NOMO-1 treated with dmso at 0.1 percent for 144 hours (cell line): ENCODE measurements at regions not wholly inside any gene's neighbourhood (a gene's known extent, or its start where the extent isn't known, plus 50 kb on each side); places are given as distances from the start of the nearest gene placed in this dataset.

Experiments used
- DNase-seq: peaks from one replicate; lab custom pipeline; 2025; ENCODE audit not compliant: unreplicated experiment; lab: John Stamatoyannopoulos, UW

DNA sequence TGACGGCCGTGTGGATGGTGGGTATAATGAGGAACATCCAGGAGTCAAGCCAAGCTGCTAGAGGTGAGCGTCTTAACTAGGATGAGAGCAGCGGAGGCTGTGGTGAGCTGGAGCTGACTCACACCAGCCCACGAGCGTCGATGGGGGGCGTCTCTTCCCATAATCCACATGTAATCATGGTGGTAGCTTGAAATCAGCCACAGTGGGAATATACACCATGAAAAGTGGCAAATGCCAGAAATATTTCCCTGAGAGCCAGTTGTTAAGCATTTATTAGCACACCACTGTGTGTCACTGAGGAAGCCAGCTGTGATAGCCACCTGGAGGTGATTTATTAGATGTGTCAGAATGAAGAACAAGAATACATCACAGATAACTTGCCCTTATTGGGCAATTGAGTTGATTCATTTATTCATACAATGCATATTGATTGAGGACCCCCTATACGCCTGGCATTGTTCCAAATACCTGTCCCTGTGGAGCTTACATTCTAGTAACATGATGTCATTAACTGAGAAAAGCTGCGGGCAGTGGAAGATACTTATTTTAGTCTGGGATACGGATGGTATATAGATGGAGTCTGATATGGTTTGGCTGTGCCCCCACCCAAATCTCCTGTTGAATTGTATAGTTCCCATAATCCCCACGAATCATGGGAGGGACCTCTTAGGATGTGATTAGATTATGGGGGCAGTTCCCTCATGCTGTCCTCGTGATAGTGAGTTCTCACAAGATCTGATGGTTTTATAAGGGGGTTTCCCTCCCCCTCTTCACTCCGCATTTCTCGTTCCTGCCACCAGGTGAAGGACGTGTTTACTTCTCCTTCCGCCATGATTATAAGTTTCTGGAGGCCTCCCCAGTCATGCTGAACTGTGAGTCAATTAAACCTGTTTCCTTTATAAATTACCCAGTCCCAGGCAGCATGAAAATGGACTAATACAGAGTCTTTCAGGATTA, 473.4 kb downstream of the METTL15 start:
- no peak for DNase-seq

DNA sequence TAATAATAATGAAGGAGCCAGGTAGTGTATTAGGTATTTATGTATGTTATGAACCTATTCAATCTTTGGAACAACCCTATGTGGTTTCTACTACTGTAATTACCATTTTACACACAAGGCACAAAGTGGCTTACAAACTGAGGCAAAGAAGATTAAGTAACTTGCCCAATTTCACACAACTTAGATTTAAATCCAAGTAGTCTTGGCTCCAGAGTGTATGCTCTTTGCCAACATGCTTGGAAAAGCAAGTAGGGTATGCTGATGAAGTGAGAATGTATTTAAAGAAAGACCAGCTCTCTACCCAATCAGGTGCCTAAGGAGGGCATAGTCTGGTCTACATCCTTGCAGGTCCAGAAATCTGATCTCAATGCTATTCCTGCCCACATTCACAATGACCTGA, 463.2 kb downstream of the METTL15 start:
- DNase-seq: no peak

DNA sequence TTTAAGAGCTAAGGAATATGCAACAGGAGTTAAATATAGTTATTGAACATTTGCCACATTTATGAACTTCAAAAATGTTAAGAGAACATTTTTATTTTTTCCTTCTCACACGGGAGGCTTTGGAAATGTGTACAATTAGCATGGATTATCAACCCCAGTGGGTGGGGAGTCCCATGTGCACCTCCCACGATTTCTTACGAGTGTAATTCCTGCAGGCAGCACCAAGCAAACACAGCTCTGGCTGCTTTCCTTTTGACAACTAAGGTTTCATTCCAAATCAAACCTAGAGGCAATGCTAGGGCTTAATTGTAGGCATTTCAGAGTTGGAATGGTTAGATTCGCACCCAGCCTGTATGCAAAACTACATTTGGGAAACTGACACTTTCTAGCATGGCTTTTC, 460.9 kb downstream of the METTL15 start:
- no peak for DNase-seq

DNA sequence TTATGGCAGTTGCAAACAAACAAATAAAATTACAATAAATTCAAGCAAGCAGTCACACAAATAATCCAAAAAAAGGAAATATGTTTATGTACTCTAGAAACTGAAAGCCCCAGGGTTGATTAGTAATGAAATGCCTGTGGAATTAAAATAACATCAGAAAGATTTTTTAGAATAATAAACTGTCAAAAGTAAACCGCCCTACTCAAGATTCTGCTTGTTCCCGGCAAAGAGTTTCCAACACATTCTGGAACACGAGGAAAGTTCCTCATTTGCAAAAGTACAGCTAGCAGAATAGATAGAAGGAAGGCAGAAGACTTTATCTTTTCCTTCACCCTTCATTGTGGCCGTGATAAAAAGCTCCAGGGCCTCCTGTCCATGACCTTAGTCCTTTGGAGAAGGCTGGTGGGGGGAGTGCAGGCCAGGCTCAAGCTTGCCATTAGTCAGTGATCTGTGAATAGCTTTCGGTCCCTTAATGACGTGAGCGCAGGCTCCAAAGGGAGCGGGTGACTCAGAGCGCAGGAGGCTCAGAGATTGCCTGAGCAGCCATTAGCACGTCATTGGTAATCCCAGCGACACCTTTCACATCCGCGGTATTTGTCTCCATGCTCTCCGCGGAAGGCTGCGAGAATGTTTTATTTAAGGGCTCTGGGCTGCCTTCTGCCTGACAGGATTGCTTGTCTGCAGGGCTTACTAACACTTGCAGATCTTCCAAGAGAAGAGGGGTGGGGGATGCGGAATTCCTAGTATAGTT, 458.3 kb downstream of the METTL15 start:
- DNase-seq: no peak

- no peak for DNase-seq
Measured at GRCh38 chr11:28559492-28559891, 451.3 kb downstream of the METTL15 start.

- DNase-seq: no peak
Measured at GRCh38 chr11:28547321-28547741, 439.1 kb downstream of the METTL15 start.

GRCh38 chr11:28545536-28545935, 437.3 kb downstream of the METTL15 start:
- DNase-seq: no peak

DNA sequence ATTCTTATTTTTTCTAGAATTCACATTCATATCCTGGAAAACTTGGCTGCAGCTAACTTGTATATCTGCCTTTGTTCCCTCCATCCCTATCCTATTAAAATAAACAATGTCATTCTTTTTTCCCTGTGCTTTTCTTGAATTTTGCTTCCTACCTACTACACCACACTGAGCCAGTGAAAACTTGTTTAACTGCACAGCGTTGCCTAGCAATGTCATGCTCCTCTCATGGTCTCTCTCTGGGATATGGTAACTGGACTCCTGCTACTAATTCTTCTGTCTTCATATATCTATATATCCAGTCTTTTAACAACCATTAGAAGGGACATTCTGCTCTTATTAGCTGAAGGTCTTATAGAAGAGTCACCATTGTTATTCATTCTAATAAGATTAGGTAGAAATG, 434.4 kb downstream of the METTL15 start:
- no peak for DNase-seq

DNA sequence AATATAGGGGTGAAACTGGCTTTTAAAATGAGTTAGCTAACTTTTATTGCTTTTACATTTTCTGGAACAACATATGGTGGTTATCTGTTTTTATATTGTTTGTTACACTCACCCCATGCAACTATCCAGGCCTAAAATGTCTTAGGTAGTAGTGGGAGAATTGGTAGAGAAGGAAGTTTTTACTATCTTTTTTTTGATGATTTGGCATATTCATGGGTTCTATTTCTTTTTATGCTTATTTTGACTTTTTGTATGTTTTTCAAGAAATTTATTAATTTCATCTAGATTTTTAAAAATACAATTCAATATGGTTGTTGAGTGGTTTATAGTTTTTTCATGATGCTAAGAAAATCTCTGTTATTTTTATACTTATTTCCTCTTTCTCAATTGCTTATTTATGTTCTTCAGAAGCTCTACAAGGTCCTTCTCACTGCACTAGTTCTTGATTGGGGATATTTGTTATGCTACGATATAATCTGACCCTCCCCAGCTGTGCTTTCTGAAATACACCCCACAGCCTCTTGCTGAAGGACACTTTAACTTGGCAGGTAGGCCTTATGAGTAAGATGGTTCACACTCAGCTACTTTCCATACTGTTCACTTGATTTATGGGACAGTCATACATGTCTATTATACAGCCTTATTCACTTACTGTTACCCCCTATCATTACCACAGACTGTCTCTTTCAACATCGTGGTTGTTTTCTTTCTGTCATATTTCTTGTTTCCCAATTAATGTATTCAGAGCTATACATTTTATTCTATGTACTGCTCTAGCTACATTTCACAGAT, 431.2 kb downstream of the METTL15 start:
- DNase-seq: no peak

GRCh38 chr11:28537822-28538221, 429.6 kb downstream of the METTL15 start:
- no peak for DNase-seq

DNA sequence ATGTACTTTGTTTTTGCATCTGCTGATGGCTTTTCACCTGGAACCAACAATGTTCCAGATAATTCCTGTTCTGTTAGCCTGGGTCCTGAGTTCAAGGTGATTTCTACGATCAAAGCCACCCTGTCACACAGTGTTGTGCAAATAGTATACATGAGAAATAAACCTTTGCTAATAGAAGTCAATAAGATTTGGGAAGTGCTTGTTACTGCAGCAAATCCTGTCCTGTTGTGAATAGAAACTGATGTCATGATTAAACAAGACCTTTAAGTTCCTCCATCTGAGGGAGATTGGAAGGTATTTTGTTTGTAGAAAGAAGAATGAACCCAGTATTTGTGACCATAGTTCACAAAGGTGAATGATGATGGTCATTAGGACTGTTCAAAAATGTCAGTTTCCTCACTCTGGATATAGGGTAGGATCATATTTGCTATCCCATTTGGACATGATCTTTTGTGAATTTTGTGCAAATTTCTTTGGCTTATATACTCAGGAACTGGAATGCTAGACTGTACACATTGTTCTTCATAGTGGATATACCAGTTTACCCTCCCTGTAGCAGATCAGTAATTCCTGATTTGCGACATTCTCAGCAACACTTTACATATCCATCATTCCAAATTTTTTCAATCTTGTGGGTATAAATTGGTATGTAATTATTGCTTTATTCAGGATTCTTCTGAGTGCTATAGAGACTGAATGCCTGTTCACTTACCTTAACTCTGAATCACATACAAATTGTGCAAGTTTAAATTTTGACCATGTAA, 428.5 kb downstream of the METTL15 start:
- no peak for DNase-seq

DNA sequence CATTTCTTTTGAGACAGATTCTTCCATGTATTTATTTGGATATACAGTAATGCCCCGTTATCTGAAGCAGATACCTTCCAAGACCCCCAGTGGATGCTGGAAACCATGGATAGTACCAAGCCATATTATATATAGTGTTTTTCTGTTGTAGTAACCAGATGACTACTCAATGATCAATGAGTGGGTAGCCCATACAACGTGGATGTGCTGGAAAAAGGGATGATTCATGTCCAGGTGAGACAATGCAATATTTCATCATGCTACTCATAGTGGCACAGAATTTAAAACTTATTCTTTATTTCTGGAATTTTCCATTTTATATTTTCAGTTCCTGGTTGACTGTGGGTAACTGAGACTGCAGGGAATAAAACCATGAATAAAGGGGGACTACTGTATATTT, 427.5 kb downstream of the METTL15 start:
- no peak for DNase-seq

DNA sequence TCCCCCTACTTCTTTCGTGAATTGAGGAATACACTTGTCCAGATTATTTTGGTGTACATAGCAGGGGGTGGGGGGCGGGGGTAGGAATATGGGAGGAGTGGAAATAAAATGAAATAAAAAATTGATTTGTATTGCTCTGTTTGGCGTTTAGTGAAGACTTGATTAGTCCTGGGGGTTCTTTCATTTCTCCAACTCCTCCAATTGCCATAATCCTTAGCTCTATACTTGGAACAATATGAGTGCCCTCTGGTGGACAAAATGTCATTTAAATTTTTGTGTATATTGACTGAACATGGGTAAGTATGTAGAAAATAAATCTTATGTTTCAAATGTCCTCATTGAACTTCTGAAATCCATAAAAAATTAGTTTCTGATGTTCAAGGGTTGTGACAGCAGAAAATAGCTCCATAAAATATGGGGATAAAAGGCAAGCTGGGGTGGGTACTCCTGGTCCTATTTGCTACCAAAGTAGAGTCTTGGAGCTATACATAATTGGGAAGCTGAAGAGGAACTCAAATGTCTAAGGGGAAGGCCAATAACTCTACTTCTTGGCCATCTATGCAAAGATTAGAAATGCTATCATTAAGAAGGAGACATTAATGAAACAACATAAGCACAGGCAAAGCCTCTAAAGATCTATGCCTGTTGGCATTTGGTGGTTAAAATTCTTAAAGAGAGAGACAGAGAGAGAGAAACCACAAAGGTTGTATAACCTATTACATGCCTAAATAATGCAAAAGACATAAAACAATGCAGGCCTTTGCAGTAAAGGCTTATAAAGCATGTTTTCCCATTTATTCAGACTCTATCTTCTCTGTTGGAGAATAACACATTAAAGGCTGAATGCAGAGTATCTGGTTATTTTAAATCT, 421.6 kb downstream of the METTL15 start:
- DNase-seq: no peak

- DNase-seq: no peak
Measured at GRCh38 chr11:28529046-28529445, 420.9 kb downstream of the METTL15 start.

DNA sequence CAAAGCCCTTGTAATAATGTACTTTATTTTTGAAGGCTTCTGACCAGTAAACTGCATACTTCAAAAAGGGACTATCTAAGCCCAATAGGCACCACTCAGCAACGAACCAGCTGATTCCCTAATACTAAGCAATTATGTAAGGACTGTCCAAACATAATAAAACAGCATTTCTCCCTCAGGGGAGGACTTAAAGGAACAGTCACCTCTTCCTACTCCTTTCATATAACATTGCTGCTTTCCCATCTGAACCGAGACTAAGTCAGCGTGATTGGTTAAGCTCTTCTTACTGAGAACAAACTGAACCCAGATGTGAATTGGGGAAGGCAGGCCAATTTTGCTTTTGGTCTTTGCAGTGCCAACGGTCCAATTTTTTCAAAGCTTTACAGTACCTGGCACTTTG, 420.0 kb downstream of the METTL15 start:
- DNase-seq: no peak

- no peak for DNase-seq
Measured at GRCh38 chr11:28526406-28526751, 418.2 kb downstream of the METTL15 start.

GRCh38 chr11:28525636-28526405, 417.6 kb downstream of the METTL15 start:
- no peak for DNase-seq

DNA sequence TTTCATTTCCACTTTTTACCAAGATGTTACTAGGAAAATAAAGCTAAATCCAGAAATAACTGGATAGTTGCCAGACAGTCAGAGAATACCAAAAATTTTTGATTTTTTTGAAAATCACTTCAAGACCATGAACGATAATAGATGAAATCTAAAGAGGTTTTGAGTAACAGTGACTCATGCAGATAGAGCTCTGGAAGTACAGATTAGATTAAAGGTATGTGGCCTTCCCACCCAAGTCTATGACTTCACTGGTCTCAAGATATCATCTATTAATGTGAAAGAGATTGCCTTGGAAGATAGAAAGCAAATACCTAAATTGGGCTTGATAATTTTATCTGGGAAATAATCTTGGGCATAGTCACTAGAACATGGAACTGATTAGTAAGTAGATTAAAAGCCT, 415.9 kb downstream of the METTL15 start:
- DNase-seq: no peak

GRCh38 chr11:28521075-28521474, 412.9 kb downstream of the METTL15 start:
- DNase-seq: no peak
